ENCODE measurements at regions not wholly inside any gene's neighbourhood (a gene's known extent, or its start where the extent isn't known, plus 50 kb on each side); places are given as distances from the start of the nearest gene placed in this dataset.

DNA sequence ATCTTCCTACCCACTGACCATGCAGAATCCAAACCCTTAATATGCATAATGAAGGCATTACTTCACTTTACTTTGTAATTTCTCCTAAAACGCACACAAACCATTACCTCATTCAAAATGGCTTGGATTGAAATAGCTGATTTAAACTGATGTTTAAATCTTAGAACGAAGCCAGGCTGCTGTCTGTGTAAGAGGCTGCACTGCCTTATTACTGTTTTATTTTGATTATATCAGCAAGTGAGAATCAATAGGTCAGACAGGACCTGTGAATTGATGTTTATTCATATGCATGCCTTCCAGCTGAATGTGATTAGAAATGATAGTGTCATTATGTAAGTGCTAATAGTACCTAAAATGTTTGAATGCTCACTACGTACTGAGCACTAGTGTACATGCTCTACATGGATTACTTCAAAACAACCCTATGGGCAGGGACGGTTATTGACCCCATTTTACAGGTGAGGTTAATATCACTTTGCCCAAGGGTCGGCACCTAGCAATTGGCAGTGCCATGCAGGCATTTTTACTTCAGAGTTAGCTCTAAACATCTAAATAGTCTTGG is 314.2 kb upstream of the CBLB start:
- no peak overlapping the region for H3K4me3 Mint-ChIP-seq (ENCODE audit: unreplicated experiment)
- DNase-seq (ENCODE audit: low spot score), result no peak
- TF ChIP-seq, protein P1, sequence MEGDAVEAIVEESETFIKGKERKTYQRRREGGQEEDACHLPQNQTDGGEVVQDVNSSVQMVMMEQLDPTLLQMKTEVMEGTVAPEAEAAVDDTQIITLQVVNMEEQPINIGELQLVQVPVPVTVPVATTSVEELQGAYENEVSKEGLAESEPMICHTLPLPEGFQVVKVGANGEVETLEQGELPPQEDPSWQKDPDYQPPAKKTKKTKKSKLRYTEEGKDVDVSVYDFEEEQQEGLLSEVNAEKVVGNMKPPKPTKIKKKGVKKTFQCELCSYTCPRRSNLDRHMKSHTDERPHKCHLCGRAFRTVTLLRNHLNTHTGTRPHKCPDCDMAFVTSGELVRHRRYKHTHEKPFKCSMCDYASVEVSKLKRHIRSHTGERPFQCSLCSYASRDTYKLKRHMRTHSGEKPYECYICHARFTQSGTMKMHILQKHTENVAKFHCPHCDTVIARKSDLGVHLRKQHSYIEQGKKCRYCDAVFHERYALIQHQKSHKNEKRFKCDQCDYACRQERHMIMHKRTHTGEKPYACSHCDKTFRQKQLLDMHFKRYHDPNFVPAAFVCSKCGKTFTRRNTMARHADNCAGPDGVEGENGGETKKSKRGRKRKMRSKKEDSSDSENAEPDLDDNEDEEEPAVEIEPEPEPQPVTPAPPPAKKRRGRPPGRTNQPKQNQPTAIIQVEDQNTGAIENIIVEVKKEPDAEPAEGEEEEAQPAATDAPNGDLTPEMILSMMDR (IDR thresholded peaks at IDR 0.05; ENCODE audit: unreplicated experiment), result no peak
- H3K4me1 Mint-ChIP-seq (ENCODE audit: unreplicated experiment), result no peaks in the 10 kb centered on the region
- H3K27me3 Mint-ChIP-seq (ENCODE audit: unreplicated experiment), result no peaks in the 10 kb centered on the region
- H3K27ac Mint-ChIP-seq (ENCODE audit: unreplicated experiment), result no peak overlapping the region
- no peaks in the 10 kb centered on the region for H3K36me3 Mint-ChIP-seq (ENCODE audit: low read depth, unreplicated experiment)
- H3K9me3 Mint-ChIP-seq (ENCODE audit: unreplicated experiment), result no peaks in the 10 kb centered on the region

DNA sequence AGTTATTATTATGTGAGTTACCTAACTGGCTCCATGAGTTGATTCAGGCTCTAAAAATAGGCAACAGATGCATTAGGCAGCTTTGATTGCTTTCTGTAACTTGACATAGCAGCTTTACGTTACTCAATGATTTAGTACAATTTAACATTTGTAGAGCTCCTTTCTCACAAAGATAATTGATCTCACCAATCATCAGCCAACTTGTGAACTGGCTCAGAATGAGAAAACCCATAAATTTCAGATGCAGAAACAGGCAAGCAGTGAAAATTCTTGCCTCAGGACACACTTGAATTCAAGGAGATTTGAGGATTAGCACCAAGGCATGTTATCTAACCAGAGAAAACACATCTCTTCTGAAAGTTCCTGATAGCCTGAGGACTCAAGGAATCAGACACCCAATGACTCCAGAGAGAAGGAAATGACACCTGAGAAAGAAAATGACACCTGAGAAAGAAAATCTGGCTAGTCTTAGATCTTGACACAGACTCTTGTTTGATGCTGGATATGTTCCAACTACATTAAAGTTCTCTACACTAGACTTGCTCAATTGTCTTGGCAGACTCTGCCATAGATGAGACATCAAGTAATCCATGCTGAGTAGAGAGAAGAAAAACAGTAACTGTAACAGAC is 315.1 kb upstream of the CBLB start:
- no peaks in the 10 kb centered on the region for H3K27me3 Mint-ChIP-seq (ENCODE audit: unreplicated experiment)
- H3K4me1 Mint-ChIP-seq (ENCODE audit: unreplicated experiment), result no peaks in the 10 kb centered on the region
- no peak overlapping the region for H3K27ac Mint-ChIP-seq (ENCODE audit: unreplicated experiment)
- no peaks in the 10 kb centered on the region for H3K36me3 Mint-ChIP-seq (ENCODE audit: low read depth, unreplicated experiment)
- no peaks in the 10 kb centered on the region for H3K9me3 Mint-ChIP-seq (ENCODE audit: unreplicated experiment)
- TF ChIP-seq, protein P1 (IDR thresholded peaks at IDR 0.05; ENCODE audit: unreplicated experiment), result no peak
- H3K4me3 Mint-ChIP-seq (ENCODE audit: unreplicated experiment), result no peak overlapping the region
- no peak for DNase-seq (ENCODE audit: low spot score)

DNA sequence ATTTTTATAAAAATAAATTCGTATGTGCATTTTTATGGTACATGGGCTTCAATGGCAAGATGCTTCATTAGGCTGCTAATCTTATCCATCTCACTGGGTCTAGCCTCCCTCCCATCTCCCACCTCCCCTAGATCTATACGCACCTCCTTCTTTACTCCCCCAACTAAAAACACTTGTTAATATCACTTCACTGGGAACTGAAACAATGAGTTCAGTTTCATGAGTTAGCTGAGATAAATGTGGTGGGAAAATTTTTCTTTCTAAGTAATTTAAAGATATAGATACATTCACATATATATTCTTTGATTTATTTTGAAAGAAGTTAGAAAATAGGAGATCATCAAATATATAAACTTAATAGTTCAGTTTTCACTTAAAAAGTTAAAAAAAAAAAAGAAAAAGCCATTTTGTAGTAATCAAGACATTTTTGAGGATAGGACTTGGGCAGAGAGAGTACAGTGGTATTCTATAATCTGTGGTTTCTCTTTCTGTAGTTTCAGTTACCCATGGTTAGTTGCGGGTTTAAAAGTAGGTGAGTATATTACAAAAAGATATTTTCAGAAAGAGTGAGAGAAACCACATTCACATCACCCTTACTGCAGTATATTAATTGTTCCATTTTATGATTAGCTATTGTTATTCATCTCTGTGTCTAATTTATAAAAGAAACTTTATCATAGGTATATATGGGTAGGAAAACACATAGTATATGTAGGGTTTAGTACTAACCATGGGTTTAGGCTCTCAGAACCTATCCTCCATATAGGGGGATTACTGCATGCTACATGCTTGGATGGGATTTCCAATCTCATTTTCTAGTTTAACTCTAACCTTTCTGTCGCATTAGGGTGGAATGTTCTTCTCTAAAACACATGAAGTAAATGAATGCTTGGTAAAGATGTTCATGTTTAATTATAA is 316.0 kb upstream of the CBLB start:
- DNase-seq (ENCODE audit: low spot score), result no peak
- H3K27ac Mint-ChIP-seq (ENCODE audit: unreplicated experiment), result no peak overlapping the region
- TF ChIP-seq, protein P1 (IDR thresholded peaks at IDR 0.05; ENCODE audit: unreplicated experiment), result no peak
- H3K4me1 Mint-ChIP-seq (ENCODE audit: unreplicated experiment), result peaks cover under 1% of the 10 kb centered on the region
- H3K36me3 Mint-ChIP-seq (ENCODE audit: low read depth, unreplicated experiment), result no peaks in the 10 kb centered on the region
- no peaks in the 10 kb centered on the region for H3K9me3 Mint-ChIP-seq (ENCODE audit: unreplicated experiment)
- no peak overlapping the region for H3K4me3 Mint-ChIP-seq (ENCODE audit: unreplicated experiment)
- H3K27me3 Mint-ChIP-seq (ENCODE audit: unreplicated experiment), result no peaks in the 10 kb centered on the region

DNA sequence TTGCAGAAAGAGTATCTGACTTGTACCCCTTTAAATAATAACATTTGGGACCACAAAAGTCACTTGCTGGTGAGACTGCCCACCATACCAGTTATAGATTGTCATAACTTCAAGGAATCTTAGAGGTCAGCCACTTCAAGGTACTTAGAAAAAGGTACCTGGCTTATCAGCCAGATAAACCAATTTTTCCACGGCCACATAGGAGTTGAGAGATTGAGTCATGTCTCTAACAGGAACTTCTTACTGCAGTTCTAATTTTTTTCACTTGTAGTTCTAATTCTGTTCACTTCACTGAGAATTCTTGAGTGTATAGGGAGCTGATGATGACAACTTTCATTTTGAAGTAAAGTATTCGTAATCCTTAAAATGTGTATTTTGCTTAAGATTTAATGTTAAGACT is 317.1 kb upstream of the CBLB start:
- TF ChIP-seq, protein P1 (IDR thresholded peaks at IDR 0.05; ENCODE audit: unreplicated experiment), result no peak
- Mint-ChIP-seq H3K4me1 (ENCODE audit: unreplicated experiment) (peaks cover 7% of the 10 kb centered on the region), H3K9me3 (ENCODE audit: unreplicated experiment) (no peaks in the 10 kb centered on the region), H3K27me3 (ENCODE audit: unreplicated experiment) (no peaks in the 10 kb centered on the region), H3K36me3 (ENCODE audit: low read depth, unreplicated experiment) (no peaks in the 10 kb centered on the region), H3K27ac (ENCODE audit: unreplicated experiment) (no peak overlapping the region), H3K4me3 (ENCODE audit: unreplicated experiment) (no peak overlapping the region)
- no peak for DNase-seq (ENCODE audit: low spot score)

DNA sequence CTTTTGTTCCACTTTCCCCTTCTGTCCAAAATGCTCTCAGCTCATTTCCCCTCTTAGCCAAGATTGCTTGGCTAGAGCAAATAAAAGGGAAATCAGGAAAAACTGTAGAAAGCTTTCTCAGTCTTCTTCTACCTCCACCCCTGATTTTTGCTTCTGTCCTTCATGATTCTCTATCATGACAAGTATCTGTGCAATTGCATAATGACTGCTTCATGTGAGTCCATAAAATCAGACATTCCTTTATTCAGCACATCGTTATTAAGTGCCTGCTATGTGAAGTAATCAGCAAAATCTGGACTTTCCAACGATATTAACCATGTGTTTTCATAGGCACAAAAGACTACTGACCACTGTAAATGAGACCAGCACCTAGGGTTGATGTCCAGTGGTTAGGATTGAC is 321.5 kb upstream of the CBLB start:
- DNase-seq (ENCODE audit: low spot score), result no peak
- H3K27me3 Mint-ChIP-seq (ENCODE audit: unreplicated experiment), result no peaks in the 10 kb centered on the region
- no peaks in the 10 kb centered on the region for H3K9me3 Mint-ChIP-seq (ENCODE audit: unreplicated experiment)
- TF ChIP-seq, protein P1 (IDR thresholded peaks at IDR 0.05; ENCODE audit: unreplicated experiment), result no peak
- H3K36me3 Mint-ChIP-seq (ENCODE audit: low read depth, unreplicated experiment), result no peaks in the 10 kb centered on the region
- no peak overlapping the region for H3K27ac Mint-ChIP-seq (ENCODE audit: unreplicated experiment)
- peaks cover 7% of the 10 kb centered on the region for H3K4me1 Mint-ChIP-seq (ENCODE audit: unreplicated experiment)
- no peak overlapping the region for H3K4me3 Mint-ChIP-seq (ENCODE audit: unreplicated experiment)

Data from endothelial cell (in vitro differentiated cells).